ENCODE measurements at regions not wholly inside any gene's neighbourhood (a gene's known extent, or its start where the extent isn't known, plus 50 kb on each side); places are given as distances from the start of the nearest gene placed in this dataset.

GRCh38 chr7:81623251-81623855, 146.5 kb downstream of the HGF start:
- H3K27me3 Mint-ChIP-seq (ENCODE audit: unreplicated experiment), result no peaks in the 10 kb centered on the region
- no peak overlapping the region for H3K4me3 Mint-ChIP-seq (ENCODE audit: low read depth, unreplicated experiment)
- no peak overlapping the region for H3K27ac Mint-ChIP-seq (ENCODE audit: unreplicated experiment)
- H3K9me3 Mint-ChIP-seq (ENCODE audit: low read depth, unreplicated experiment), result no peaks in the 10 kb centered on the region
- no peak for DNase-seq
- H3K36me3 Mint-ChIP-seq (ENCODE audit: insufficient read depth, unreplicated experiment), result no peaks in the 10 kb centered on the region
- intact Hi-C loops (cut with micrococcal nuclease; ENCODE audit: unreplicated experiment), result loop anchor here (10.0 kb wide), 1 partner anchor 119 kb away; no protein-coding TSS in a partner anchor
- CTCF ChIA-PET, result no interaction called here
- no peak for TF ChIP-seq CTCF (IDR thresholded peaks at IDR 0.05; ENCODE audit: unreplicated experiment)
- peaks cover 28% of the 10 kb centered on the region for H3K4me1 Mint-ChIP-seq (ENCODE audit: low read depth, unreplicated experiment)
- no TSS peak for BruUV-seq (replicated peaks)

GRCh38 chr7:81621893-81622292, 148.0 kb downstream of the HGF start:
- no TSS peak for BruUV-seq (replicated peaks)
- DNase-seq, result no peak
- H3K36me3 Mint-ChIP-seq (ENCODE audit: insufficient read depth, unreplicated experiment), result no peaks in the 10 kb centered on the region
- CTCF ChIA-PET, result no interaction called here
- no peak overlapping the region for H3K27ac Mint-ChIP-seq (ENCODE audit: unreplicated experiment)
- intact Hi-C loops (cut with micrococcal nuclease; ENCODE audit: unreplicated experiment), result loop anchor here (10.0 kb wide), 1 partner anchor 117 kb away; no protein-coding TSS in a partner anchor
- no peaks in the 10 kb centered on the region for H3K9me3 Mint-ChIP-seq (ENCODE audit: low read depth, unreplicated experiment)
- H3K4me3 Mint-ChIP-seq (ENCODE audit: low read depth, unreplicated experiment), result no peak overlapping the region
- no peak for TF ChIP-seq CTCF (IDR thresholded peaks at IDR 0.05; ENCODE audit: unreplicated experiment)
- no peaks in the 10 kb centered on the region for H3K27me3 Mint-ChIP-seq (ENCODE audit: unreplicated experiment)
- H3K4me1 Mint-ChIP-seq (ENCODE audit: low read depth, unreplicated experiment), result peaks cover 35% of the 10 kb centered on the region

GRCh38 chr7:81618396-81619014, 151.3 kb downstream of the HGF start:
- CTCF ChIA-PET, result no interaction called here
- DNase-seq, result peak; percentile 38
- Mint-ChIP-seq H3K27me3 (ENCODE audit: unreplicated experiment) (no peaks in the 10 kb centered on the region), H3K27ac (ENCODE audit: unreplicated experiment) (no peak overlapping the region), H3K36me3 (ENCODE audit: insufficient read depth, unreplicated experiment) (no peaks in the 10 kb centered on the region), H3K4me1 (ENCODE audit: low read depth, unreplicated experiment) (peaks cover 36% of the 10 kb centered on the region), H3K4me3 (ENCODE audit: low read depth, unreplicated experiment) (no peak overlapping the region), H3K9me3 (ENCODE audit: low read depth, unreplicated experiment) (no peaks in the 10 kb centered on the region)
- BruUV-seq (replicated peaks), result no TSS peak
- intact Hi-C loops (cut with micrococcal nuclease; ENCODE audit: unreplicated experiment), result no loop called here
- no peak for TF ChIP-seq CTCF (IDR thresholded peaks at IDR 0.05; ENCODE audit: unreplicated experiment)

- H3K4me3 Mint-ChIP-seq (ENCODE audit: low read depth, unreplicated experiment), result no peak overlapping the region
- no peaks in the 10 kb centered on the region for H3K27me3 Mint-ChIP-seq (ENCODE audit: unreplicated experiment)
- BruUV-seq (replicated peaks), result no TSS peak
- no peaks in the 10 kb centered on the region for H3K9me3 Mint-ChIP-seq (ENCODE audit: low read depth, unreplicated experiment)
- peak overlapping the region; percentile 23 for H3K27ac Mint-ChIP-seq (ENCODE audit: unreplicated experiment)
- no peak for TF ChIP-seq CTCF (IDR thresholded peaks at IDR 0.05; ENCODE audit: unreplicated experiment)
- CTCF ChIA-PET, result interaction anchor here (0.6 to 1.0 kb wide), 2 partner anchors 68 to 400 kb away, joined by 3 read pairs; no protein-coding TSS in a partner anchor
- no peaks in the 10 kb centered on the region for H3K36me3 Mint-ChIP-seq (ENCODE audit: insufficient read depth, unreplicated experiment)
- peaks cover 31% of the 10 kb centered on the region for H3K4me1 Mint-ChIP-seq (ENCODE audit: low read depth, unreplicated experiment)
- intact Hi-C loops (cut with micrococcal nuclease; ENCODE audit: unreplicated experiment), result no loop called here
- peak; percentile 1 for DNase-seq
Measured at GRCh38 chr7:81616951-81617350, 152.9 kb downstream of the HGF start.

Measured in Calu3 (cell line).